Type B pancreatic cell (in vitro differentiated cells): ENCODE measurements at regions not wholly inside any gene's neighbourhood (a gene's known extent, or its start where the extent isn't known, plus 50 kb on each side); places are given as distances from the start of the nearest gene placed in this dataset.

Source experiments
- DNase-seq: peaks from one replicate; pipeline ENCODE4 v3.0.0; 2021; ENCODE audit warnings: mixed read lengths; ENCODE audit not compliant: unreplicated experiment; ENCODE audit errors: extremely low spot score
- H3K27ac Mint-ChIP-seq: 2 replicates; pipeline ENCODE4 v1.8.0; 2021; ENCODE audit warnings: mild to moderate bottlenecking, mixed read lengths
- H3K27me3 Mint-ChIP-seq: 2 replicates; pipeline ENCODE4 v1.8.0; 2021; ENCODE audit warnings: mixed read lengths
- H3K36me3 Mint-ChIP-seq: 2 replicates; pipeline ENCODE4 v1.8.0; 2021; ENCODE audit warnings: mixed read lengths
- H3K4me1 Mint-ChIP-seq: one replicate; pipeline ENCODE4 v1.8.0; 2021; ENCODE audit warnings: mixed read lengths; ENCODE audit not compliant: unreplicated experiment
- H3K4me3 Mint-ChIP-seq: 2 replicates; pipeline ENCODE4 v1.8.0; 2021; ENCODE audit warnings: mild to moderate bottlenecking, mixed read lengths
- H3K9me3 Mint-ChIP-seq: 2 replicates; pipeline ENCODE4 v1.8.0; 2021; ENCODE audit warnings: mixed read lengths
- TF ChIP-seq, protein P1 (sequence below): fragments of 200-600 bp; sonication (generic); conservative IDR thresholded peaks from 2 replicates; pipeline ENCODE4 v1.5.0; 2021; ENCODE audit warnings: antibody characterized with exemption, mild to moderate bottlenecking

DNA sequence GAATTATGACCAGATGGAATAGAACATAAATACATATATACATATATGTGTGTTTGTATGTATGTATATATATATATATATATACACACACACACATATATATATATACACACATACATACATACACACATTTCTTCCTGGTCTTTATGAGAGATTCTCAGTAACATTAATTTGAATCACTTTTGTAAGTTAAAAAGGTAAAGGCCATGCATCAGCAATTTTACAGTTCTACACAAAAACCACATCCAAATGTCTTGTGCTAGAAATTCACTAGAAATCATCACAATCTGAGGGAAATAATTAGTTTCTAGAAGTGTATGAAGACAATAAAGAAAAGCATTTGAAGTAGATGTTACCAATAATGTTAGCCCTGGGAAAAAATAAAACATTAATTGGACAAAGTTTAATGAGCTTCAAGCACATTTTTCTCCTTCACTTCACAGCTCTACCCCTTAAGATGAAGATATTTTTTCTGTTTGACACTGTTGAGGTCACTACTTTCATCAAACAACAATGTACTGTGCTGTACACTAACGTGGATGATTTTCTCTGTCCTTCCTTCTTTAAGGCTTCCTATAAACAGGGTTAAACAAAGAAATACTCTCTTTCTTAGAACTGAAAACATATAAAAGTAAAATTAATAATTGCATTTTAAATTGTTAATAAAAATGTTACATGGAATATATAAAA lies 189.2 kb upstream of the NR4A3 start:
- TF ChIP-seq, protein P1, sequence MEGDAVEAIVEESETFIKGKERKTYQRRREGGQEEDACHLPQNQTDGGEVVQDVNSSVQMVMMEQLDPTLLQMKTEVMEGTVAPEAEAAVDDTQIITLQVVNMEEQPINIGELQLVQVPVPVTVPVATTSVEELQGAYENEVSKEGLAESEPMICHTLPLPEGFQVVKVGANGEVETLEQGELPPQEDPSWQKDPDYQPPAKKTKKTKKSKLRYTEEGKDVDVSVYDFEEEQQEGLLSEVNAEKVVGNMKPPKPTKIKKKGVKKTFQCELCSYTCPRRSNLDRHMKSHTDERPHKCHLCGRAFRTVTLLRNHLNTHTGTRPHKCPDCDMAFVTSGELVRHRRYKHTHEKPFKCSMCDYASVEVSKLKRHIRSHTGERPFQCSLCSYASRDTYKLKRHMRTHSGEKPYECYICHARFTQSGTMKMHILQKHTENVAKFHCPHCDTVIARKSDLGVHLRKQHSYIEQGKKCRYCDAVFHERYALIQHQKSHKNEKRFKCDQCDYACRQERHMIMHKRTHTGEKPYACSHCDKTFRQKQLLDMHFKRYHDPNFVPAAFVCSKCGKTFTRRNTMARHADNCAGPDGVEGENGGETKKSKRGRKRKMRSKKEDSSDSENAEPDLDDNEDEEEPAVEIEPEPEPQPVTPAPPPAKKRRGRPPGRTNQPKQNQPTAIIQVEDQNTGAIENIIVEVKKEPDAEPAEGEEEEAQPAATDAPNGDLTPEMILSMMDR, result no peak
- H3K9me3 Mint-ChIP-seq, result no peaks in the 10 kb centered on the region
- no peaks in the 10 kb centered on the region for H3K36me3 Mint-ChIP-seq
- no peak overlapping the region for H3K4me3 Mint-ChIP-seq
- H3K27ac Mint-ChIP-seq, result no peak overlapping the region
- DNase-seq, result no peak
- no peaks in the 10 kb centered on the region for H3K27me3 Mint-ChIP-seq
- no peaks in the 10 kb centered on the region for H3K4me1 Mint-ChIP-seq

DNA sequence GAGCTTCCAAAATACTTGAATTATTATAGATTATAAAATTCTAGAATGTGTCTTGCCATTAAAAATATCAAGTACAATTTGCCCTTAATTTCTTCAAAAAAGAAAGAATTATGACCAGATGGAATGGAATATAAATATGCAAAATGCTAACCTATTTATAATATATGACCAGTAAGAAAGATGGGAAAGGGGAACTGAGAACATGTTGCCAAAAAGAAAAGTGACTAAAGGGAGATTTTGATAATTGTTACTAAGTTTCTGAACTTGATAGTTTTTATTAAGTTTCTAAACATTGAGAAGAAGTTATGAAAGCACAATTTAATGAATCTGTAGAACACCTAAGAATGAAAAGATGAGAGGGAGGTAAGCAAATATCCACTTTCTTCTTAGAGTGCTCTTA lies 188.4 kb upstream of the NR4A3 start:
- no peaks in the 10 kb centered on the region for H3K4me1 Mint-ChIP-seq
- TF ChIP-seq, protein P1, result no peak
- DNase-seq, result no peak
- no peak overlapping the region for H3K27ac Mint-ChIP-seq
- H3K27me3 Mint-ChIP-seq, result no peaks in the 10 kb centered on the region
- no peaks in the 10 kb centered on the region for H3K36me3 Mint-ChIP-seq
- H3K4me3 Mint-ChIP-seq, result no peak overlapping the region
- H3K9me3 Mint-ChIP-seq, result no peaks in the 10 kb centered on the region

DNA sequence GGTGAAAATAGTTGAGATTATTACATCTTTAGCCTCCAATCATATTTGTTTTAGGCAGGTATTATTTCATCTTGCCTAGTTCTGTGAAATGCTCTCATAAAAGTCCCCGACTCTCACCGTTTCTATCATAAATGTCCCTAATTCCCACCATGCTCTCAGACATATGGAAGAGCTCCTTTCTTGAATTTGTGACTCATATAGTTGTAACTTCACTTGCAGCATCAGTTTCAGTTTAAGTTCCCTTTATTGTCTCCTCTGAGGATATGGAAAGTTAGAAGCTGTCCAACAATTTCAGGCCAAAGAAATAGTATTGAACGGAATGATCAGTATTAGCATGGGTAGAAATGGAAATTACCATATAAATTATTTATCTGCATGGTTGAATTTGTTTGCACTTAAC lies 187.5 kb upstream of the NR4A3 start:
- Mint-ChIP-seq H3K36me3 (no peaks in the 10 kb centered on the region), H3K4me1 (no peaks in the 10 kb centered on the region)

DNA sequence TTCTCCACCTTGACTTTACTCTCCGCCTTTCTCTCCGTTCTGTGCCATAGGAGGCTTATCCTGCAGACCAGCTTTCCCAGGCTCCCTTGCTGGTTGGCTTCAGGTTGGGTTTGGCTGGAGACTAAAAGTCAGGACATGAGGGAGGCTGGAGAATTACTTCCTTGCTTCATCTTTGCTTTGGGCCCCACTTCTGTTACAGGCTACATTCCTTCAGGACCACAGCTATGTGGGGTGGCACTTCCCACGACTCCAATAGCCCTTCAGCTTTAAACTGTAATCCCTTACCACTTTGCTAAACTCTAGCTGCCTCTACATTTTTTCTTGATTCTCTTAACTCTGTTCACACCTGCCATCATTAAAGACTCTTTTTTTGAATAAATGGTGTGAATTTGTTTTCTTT lies 186.7 kb upstream of the NR4A3 start:
- H3K27me3 Mint-ChIP-seq, result no peaks in the 10 kb centered on the region
- no peak for DNase-seq
- H3K36me3 Mint-ChIP-seq, result no peaks in the 10 kb centered on the region
- no peaks in the 10 kb centered on the region for H3K4me1 Mint-ChIP-seq
- no peak overlapping the region for H3K27ac Mint-ChIP-seq
- no peak overlapping the region for H3K4me3 Mint-ChIP-seq
- TF ChIP-seq, protein P1, result no peak
- no peaks in the 10 kb centered on the region for H3K9me3 Mint-ChIP-seq

More for the DNA sequence above, 187.5 kb upstream of the NR4A3 start:
- Mint-ChIP-seq H3K27ac (no peak overlapping the region), H3K27me3 (no peaks in the 10 kb centered on the region), H3K9me3 (no peaks in the 10 kb centered on the region), H3K4me3 (no peak overlapping the region)
- no peak for DNase-seq
- TF ChIP-seq, protein P1, result no peak

DNA sequence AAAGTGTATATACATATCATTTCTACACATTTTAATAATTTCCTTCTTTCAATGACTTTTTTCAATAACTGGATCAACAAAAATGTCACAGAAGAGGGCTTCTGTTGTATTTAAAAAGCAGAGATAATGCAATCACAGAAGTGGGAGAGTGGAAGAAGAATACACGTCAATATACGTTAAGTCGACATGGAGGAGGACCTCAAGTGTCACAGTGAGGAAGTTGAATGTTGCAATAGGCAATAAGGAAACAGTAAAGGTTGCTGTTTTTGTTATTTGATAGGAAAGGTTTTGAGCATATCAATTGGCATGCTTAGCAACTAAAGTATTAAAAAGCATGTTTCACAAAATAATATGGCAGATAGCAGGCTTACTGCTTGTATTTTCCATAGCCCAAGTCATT lies 184.0 kb upstream of the NR4A3 start:
- Mint-ChIP-seq H3K27me3 (no peaks in the 10 kb centered on the region), H3K9me3 (no peaks in the 10 kb centered on the region), H3K36me3 (no peaks in the 10 kb centered on the region), H3K4me3 (no peak overlapping the region), H3K27ac (no peak overlapping the region), H3K4me1 (no peaks in the 10 kb centered on the region)
- DNase-seq, result no peak
- TF ChIP-seq, protein P1, result no peak

DNA sequence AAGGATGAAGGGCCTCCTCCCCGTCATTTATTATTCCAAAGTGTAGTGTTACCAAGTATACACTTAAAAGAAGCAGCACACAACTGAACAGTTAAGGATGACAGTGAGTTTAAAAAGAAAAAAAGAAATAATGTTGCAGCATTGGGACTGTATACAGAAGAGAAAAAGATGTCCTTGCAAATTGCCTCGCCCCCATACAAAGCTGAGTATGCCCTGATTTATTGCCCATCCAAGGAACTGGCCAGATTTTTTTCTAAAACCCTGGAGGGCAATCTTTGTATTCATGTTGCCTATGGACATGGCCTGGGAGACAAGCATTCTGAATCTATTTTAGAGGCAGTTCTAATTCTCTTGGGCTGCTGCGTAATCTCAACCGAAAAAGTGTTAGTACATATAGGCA lies 182.7 kb upstream of the NR4A3 start:
- no peak overlapping the region for H3K4me3 Mint-ChIP-seq
- H3K27ac Mint-ChIP-seq, result no peak overlapping the region
- no peaks in the 10 kb centered on the region for H3K4me1 Mint-ChIP-seq
- H3K36me3 Mint-ChIP-seq, result no peaks in the 10 kb centered on the region
- no peaks in the 10 kb centered on the region for H3K27me3 Mint-ChIP-seq
- no peak for DNase-seq
- TF ChIP-seq, protein P1, result no peak
- no peaks in the 10 kb centered on the region for H3K9me3 Mint-ChIP-seq
